HG03354 (cell line): ENCODE measurements at regions not wholly inside any gene's neighbourhood (a gene's known extent, or its start where the extent isn't known, plus 50 kb on each side); places are given as distances from the start of the nearest gene placed in this dataset.
"Not testable (repeated sequence)": the region's sequence is repeated elsewhere in the genome, so short reads cannot be mapped to it uniquely, and the experiment has no call there.

ENCODE experiments used
- ATAC-seq: cut with Tn5 transposase; IDR thresholded peaks from one replicate; pipeline ENCODE4 v1.9.1; 2021; ENCODE audit warnings: mild to moderate bottlenecking; ENCODE audit not compliant: unreplicated experiment, poor library complexity, severe bottlenecking

DNA sequence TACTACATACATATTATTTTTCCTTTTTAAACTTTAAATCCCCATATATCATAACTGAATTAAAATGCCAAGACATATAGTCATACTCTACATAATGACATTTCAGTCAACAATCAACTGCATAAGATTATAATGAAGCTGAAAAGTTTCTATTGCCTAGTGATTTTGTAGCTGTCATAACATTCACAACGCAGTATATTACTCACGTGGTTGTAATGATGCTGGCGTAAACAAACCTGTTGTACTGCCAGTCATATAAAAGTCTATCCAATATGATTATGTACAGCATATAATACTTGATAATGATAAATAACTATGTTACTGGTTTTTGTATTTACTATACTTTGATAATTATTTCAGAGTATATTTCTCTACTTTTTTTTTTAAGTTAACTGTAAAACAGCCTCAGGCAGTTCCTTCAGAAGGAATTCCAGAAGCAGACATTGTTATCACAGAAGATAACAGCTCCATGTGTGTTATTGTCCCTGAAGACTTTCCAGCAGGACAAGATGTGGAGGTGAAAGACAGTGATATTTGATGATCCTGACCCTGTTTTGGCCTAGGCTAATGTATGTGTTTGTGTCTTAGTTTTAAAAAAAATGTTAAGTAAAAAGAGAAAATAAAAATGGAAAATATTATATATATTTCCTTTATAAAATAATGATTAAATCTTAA is 443.4 kb upstream of the UBE2E2 start:
- no peak for ATAC-seq

DNA sequence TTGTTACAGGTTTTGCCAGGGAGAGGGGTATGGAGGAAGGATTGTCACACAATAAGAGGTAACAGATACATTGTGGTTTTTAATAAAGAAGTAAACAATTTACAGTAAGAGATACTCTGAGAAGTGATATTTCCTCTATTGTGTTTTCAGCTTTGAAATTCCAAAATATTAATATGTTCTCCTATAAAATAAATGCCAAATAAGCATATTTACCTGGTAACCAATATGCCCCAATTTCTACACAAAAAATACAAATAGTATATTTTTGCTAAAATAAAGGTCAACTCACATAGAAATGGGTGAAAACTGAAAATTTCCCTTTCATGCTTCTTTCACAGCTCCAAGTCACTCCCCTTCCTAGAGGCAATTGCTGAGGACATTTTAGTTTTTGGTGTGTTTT is 437.4 kb upstream of the UBE2E2 start:
- no peak for ATAC-seq

DNA sequence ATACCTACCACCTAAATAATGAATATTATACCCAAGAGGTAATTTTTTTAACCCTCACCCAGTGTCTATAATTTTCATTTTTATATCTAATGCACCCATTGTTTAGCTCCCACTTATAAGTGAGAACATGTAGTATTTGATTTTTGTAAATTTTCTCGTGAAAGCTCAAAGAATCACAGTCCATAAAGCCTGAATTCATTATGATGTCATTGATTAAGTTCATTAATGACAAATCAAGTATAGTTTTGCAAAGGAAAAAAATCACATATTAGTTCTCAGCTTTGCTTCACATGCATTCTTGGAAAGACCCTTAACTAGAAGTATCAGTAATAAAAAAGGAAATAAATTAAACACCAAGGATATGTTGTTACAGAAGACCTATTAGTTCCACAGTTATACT is 425.3 kb upstream of the UBE2E2 start:
- no peak for ATAC-seq

DNA sequence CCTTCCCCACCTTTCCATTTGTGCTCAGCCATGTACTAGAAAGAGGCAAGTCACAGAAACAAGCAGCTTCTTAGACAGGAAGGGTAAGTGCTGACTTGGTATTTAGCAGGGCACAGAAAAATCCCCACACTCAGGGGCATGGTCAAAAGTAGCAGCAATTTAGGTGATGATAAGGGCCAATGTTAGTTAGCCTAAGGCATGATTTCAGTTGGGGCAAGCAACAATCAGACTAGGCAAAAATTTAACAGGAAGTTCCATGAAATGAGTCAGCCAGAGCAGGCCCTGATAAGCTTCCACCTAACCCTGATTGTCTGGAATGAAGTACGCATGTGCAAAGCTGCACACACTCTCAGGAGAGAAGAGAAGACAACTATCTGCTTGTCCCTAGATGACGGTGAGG is 423.4 kb upstream of the UBE2E2 start:
- no peak for ATAC-seq

DNA sequence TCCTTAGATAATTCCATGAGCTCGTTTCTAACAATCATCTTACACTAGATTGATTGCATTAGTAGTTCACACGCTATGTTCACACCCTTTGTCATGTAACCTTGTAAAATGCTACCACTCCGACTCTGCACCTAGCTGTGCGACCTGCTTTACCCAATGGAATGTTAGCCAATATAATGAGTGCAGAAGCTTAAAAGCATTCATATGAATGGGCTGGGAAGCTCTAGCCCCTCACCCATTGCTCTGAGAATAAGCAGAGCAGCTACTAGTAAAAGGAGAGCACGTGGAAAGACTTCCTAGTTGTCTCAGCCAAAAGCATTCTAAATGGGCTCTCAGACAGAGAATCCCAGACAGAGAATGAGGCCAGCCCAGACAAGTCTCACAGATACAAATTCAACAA is 410.6 kb upstream of the UBE2E2 start:
- no peak for ATAC-seq

DNA sequence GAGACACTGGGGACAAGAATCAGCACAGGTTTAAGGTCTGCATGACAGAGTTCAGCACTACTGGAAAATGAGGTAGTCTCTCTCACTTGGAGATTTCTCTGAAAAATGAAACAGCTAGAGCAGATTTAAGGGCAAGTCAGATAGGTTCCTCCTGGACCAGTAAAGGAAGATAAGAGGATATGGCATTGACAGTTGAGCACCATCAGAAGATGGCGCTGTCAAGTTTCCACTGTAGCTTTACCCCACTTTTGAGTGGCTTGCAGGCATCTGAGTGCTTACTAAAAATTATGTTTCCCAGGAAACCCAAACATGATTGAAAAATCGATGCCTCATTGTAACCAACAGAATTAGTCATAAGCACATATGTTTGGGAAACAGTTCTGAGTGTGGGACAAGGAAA is 407.2 kb upstream of the UBE2E2 start:
- ATAC-seq: no peak

DNA sequence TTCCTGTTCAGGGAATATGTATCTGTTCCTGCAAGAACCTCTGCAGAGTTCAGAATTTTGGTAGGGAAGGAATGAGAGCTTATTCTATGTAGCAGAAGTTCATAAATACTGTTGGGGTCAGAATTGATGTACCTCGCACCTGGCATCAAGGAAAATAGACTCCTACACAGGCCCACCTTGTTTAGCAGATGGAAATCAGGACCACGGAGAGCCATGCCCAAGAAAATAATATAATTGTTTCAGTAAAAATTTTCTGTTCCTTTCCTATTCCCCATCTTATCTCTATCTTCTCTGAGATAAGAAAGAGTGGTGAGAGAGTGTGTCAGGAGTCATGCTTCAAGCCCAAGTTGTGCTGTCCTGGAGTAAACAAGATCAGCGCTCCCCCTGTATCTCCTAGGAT is 404.7 kb upstream of the UBE2E2 start:
- ATAC-seq: no peak

DNA sequence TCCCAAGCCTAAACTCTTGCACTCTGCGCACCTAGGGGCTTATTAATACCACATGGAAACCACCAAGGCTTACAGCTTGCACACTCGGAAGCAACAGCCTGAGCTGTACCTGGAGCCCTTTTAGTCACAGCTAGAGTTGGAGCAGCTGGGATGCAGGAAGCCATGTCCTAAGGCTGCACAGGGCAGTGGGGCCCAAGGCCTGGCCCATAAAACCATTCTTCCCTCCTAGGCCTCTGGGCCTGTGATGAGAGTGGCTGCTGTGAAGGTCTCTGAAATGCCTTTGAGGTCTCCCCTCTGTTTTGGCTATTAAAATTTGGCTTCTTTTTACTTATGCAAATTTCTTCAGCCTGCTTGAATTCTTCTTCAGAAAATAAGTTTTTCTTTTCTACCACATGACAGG is 383.9 kb upstream of the UBE2E2 start:
- ATAC-seq: no peak

DNA sequence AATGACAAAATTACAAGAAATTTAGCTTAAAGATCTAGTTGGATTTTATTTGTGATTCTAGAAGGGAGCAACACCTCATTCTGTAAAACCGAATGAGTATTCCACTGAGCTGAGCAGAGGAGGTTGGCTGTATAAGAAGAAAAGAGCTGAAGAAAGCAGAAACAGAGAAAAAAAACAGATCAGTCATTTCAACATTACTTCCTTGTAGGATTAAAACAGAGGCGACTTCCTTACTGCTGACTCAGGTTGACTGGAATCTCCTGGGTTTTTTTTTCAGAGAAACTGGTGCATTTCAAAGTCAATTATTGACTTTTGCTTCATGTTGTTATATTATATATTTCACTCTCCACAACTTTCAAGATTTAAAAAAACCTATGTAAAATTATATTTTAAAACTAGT is 368.1 kb upstream of the UBE2E2 start:
- ATAC-seq: no peak

DNA sequence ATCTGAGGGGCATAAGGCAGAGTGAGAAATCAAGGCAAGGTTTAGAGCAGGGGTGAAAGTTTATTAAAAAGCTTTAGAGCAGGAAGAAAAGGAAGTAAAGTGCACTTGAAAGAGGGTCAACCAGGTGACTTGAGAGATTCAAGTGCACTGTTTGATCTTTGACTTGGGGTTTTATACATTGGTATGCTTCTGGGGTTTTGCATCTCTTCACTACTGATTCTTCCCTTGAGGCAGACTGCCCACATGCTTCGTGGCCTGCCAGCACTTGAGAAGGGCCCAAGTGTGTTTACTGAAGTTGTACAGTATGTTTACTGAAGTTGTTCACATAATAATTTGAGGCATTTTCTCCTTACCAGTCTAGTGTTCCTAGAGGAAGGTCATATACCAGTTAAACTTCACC is 367.0 kb upstream of the UBE2E2 start:
- no peak for ATAC-seq

DNA sequence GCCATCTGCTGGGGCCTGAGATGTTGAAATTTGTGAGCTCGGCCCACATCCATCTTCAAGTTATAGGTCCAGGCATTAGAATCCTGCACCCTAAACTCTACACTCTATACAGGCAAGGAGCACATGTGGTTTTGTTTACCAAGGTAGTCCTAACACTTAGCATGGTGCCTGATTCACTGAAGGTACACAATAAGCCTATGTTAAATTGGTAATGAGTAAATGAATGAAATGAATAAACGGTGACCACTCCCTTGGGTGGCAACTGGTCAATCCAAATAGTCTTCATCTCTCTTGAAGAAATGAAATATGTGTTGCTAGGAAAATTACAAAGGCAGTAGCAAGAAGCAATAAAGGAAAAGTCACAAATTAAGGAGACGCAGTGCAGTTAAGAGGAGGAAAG is 359.3 kb upstream of the UBE2E2 start:
- no peak for ATAC-seq

DNA sequence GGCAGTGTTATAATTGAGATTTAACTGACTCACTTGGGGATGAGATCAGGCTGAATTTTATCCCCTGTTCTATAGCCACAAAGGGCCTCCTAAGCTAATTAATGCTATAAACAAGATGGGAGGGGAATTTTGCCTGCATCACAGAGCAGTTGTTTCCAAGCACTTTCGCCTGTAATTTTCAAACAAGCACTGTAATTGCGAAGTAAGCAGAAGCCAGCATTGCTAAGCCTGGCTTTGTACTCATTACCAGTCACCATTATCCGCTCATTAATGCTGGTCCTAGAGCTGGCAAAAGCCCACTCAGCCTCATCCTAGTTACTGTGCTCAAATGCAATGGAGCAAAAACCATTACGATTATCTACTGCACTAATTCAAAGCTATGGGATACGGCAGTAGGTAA is 356.6 kb upstream of the UBE2E2 start:
- no peak for ATAC-seq

DNA sequence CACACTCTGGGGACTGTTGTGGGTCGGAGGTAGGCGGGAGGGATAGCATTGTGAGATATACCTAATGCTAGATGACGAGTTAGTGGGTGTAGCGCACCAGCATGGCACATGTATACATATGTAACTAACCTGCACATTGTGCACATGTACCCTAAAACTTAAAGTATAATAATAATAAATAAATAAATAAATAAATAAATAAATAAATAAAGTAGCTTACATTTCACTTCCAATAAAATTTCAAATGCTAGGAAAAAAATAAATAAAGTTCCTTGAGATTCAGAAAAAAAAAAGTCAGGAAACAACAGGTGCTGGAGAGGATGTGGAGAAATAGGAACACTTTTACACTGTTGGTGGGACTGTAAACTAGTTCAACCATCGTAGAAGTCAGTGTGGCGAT is 353.5 kb upstream of the UBE2E2 start:
- not testable (repeated sequence) for ATAC-seq

DNA sequence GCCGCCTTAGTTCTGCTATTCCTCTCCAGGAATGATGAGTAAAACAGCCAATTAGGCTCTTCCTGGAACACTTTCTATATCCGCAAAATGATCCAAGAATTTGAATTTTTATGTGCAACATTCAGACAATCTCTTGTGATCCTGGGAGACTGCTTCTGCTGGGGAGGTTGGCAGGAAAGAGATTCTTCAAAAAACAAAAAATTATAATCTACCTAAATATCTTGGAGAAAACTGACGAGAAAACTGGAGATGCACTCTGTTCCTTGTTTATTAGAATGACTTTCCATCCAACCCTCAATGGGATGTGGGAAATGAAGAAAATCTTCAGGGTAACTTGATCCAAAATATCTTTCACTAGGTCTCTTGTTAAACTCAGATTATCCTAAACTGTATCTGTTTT is 346.3 kb upstream of the UBE2E2 start:
- no peak for ATAC-seq

DNA sequence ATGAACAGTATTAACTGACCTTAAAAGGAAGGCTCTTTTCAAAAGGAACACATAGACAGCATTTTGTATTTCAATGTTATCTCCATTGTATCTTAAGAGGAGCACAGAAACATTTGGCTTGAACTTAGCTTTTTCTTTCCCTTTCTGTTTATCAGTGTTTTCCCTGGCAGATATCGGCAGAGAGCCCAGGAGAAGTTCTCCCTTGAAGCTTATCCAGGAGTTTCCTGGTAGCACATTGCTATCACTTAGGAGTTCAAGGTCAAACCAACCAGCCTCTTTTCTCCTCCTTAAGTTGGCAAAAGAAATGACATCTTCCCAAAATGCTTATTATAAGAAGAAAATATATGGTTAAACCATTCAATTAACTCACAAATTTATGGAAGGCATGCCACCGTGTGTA is 344.6 kb upstream of the UBE2E2 start:
- no peak for ATAC-seq

DNA sequence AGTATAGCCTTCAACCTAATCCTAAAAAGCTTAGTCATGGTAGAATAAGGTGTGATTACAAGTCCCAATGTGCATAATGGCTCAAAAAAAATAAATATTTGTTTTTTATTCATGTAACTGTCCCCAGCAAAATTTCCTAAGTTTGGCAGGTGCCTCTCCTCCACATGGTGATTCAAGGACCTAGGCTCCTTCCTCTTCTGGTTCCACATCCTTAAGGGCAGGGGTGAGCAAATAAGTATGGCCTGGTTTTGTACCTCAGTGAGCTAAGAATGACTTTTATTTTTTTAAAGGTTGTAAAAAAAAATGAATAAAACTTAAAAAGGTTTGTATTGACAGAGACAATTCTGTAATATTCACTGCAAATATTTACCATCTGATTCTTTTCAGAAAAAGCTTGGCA is 343.5 kb upstream of the UBE2E2 start:
- no peak for ATAC-seq

DNA sequence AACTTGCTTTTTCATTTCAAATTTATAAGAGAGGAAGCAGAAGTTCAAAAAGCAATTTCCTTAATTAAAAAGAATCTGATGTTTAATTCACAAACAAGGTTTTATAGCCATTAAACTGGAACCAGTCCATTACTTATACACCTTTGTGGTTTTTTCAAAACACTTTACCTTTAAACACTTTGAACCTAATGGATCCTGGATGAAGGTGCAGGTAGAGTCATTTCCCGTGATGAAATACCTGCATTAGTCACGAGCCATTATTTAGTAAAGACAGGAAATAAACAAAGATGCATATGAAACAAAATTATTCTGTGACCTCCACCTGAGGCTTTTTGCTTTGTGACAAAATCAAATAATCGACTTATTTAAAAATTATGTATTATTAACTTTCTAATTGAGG is 341.7 kb upstream of the UBE2E2 start:
- ATAC-seq: no peak

DNA sequence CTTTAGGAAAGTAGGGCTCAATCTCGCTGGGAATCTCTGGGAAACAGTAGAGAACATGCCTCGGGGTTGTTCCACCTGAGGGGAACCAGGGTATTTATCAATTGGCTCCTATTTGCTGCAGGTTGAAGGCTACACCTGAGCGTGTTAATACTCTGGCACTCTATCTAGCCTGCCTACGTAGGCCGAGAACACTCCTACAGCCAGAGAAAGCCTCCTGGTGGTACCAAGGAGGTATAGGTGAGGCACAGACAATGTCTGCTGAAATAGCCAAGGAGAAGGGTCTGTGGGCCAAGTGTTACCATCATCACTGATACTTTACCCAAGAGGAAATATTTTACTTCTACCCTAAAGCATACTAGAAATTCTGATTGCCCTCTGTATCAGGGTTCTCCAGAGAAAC is 341.0 kb upstream of the UBE2E2 start:
- no peak for ATAC-seq

DNA sequence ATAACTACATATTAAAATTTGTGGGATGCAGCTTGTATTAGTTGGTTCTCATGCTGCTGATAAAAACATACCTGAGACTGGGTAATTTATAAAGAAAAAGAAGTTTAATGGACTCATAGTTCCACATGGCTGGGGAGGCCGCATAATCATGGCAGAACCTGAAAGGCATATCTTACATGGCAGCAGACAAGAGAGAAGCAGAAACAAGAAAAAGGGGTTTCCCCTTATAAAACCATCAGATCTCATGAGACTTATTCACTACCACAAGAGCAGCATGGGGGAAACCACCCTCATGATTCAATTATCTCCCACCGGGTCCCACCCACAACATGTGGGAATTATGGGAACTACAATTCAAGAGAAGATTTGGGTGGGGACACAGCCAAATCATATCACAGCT is 320.3 kb upstream of the UBE2E2 start:
- not testable (repeated sequence) for ATAC-seq

DNA sequence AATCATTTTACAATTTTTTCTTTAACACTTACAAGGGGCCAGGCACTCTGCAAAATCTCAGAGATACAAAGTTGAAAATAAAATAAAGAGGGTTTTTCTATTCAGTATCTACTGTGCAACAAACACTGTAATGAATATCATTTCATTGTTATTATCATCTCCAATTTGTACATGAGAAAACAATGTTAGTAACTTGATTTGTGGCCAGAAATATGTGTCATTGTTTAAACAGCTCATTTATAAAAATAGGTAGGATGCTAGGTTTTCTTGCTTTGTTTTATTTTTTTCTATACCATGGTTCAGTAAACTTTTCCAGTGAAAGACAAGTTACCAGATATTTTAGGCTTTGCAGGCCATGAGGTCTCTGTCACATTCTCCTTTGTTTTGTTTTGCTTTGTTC is 318.1 kb upstream of the UBE2E2 start:
- ATAC-seq: no peak

DNA sequence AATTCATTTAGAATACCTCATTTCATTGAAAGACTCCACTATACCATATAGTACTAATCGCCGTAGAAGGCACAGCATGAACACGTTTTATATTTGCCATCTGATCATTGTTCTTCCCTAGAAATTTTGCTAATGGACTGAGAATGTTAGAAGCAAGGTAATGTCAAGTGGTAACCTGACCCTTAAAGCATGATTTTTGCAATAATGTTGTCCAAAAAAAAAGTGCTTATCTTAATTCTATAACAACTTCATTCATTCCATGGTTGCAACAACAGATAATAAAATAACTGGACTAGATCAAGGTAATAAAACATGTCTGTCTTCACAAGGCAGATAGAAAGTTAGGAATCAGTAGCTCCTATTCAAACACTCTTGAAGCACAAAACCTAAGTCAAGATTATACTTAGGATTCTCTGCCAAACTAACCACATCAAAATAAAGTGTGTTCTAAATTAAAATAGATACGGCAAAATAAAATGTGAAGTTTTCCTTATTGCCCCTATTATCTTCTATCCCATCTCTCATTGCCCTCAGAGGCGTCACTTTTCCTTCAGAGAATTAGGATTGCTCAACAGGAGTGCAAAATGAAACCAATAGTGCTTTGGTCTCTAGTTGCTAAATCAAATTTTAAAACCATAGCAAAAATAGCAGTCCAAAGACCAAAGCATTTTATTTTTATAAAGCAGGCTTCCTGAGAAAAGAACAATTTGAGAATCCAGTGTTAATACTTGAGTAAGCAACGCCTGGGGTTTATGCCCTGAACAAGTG is 317.4 kb upstream of the UBE2E2 start:
- ATAC-seq: no peak
